B cell (primary cell): ENCODE measurements at regions not wholly inside any gene's neighbourhood (a gene's known extent, or its start where the extent isn't known, plus 50 kb on each side); places are given as distances from the start of the nearest gene placed in this dataset.

Experiments
- ATAC-seq: fragments of 200-7000 bp; cut with Tn5 transposase; one replicate; pipeline ENCODE4 v1.10.0; 2021; ENCODE audit warnings: low read depth, mild to moderate bottlenecking, moderate number of reproducible peaks, moderate library complexity
- CTCF ChIA-PET: fragments of 350-600 bp; sonication (Branson Sonifier 250); formaldehyde crosslinking; loops from one replicate; lab custom pipeline; 2021; ENCODE audit warnings: antibody characterized with exemption, inconsistent platforms; lab: Charles Lee
- POLR2A ChIA-PET: fragments of 350-600 bp; sonication (Branson Sonifier 250); formaldehyde crosslinking; loops from one replicate; lab custom pipeline; 2021; ENCODE audit warnings: antibody characterized with exemption; lab: Charles Lee
- DNase-seq: peaks from one replicate; pipeline ENCODE4 v3.0.0; 2013
- H2AFZ ChIP-seq: 2 replicates; pipeline ENCODE4 v1.6.1; 2012; ENCODE audit warnings: mild to moderate bottlenecking, low read depth, low read length; ENCODE audit not compliant: insufficient read depth, poor library complexity, severe bottlenecking
- H3K27ac ChIP-seq, 2 donors: 1 replicate in 1 of 2; 2 replicates in 1 of 2; pipeline ENCODE4 v1.5.1; 2012 to 2013; ENCODE audit warnings: low read length in 2 of 2, mild to moderate bottlenecking in 2 of 2, moderate library complexity in 1 of 2
- H3K27me3 ChIP-seq, 4 experiments: fragments of 200-600 bp in 1 of 4; sonication (generic) in 1 of 4; replicated peaks in 1 of 4; 1 replicate in 2 of 4; 2 replicates in 2 of 4; pipeline versions ENCODE4 v1.6.1 to v1.7.0; 2013 to 2016; ENCODE audit warnings: low read length in 3 of 4, mild to moderate bottlenecking in 2 of 4, mixed read lengths in 1 of 4, moderate library complexity in 1 of 4; ENCODE audit not compliant: insufficient read depth in 4 of 4, control insufficient read depth in 3 of 4; ENCODE audit errors: control extremely low read depth in 1 of 4
- H3K36me3 ChIP-seq, 2 experiments: replicated peaks in 1 of 2; 1 replicate in 1 of 2; 2 replicates in 1 of 2; pipeline versions ENCODE4 v1.6.1 to v1.7.1; 2013; ENCODE audit warnings: low read length in 1 of 2; ENCODE audit not compliant: insufficient read depth in 2 of 2, control insufficient read depth in 1 of 2; ENCODE audit errors: control extremely low read depth in 1 of 2, extremely low read depth in 1 of 2
- H3K4me1 ChIP-seq, 2 donors: fragments of 200-600 bp in 1 of 2; sonication (generic) in 1 of 2; 1 replicate in 1 of 2; 2 replicates in 1 of 2; pipeline versions ENCODE4 v1.5.1 to v1.6.1; 2013 to 2017; ENCODE audit warnings: low read length in 2 of 2; ENCODE audit not compliant: control insufficient read depth in 2 of 2, insufficient read depth in 2 of 2
- H3K4me2 ChIP-seq: replicated peaks from 2 replicates; pipeline ENCODE3; 2012; ENCODE audit warnings: mild to moderate bottlenecking, low read depth, low read length; ENCODE audit not compliant: poor library complexity, severe bottlenecking
- H3K4me3 ChIP-seq, 5 experiments: fragments of 200-600 bp in 1 of 5; sonication (generic) in 1 of 5; 1 replicate in 3 of 5; 2 replicates in 2 of 5; pipeline versions ENCODE4 v1.5.1 to v1.7.0; 2011 to 2016; ENCODE audit warnings: low read length in 4 of 5, mild to moderate bottlenecking in 4 of 5, low read depth in 2 of 5, control low read depth in 1 of 5, moderate library complexity in 1 of 5; ENCODE audit not compliant: insufficient read depth in 1 of 5; ENCODE audit errors: control extremely low read depth in 1 of 5, extremely low read depth in 1 of 5
- H3K79me2 ChIP-seq: fragments of 200-600 bp; sonication (generic); one replicate; pipeline ENCODE4 v1.6.0; 2016; ENCODE audit warnings: low read length; ENCODE audit not compliant: control insufficient read depth, insufficient read depth
- H3K9ac ChIP-seq: fragments of 200-600 bp; sonication (generic); 2 replicates; pipeline ENCODE4 v1.6.1; 2017; ENCODE audit warnings: mild to moderate bottlenecking, low read length, moderate library complexity
- H3K9me3 ChIP-seq, 3 donors: one replicate each; pipeline versions ENCODE4 v1.6.1 to v1.7.1; 2013; ENCODE audit warnings: low read length in 2 of 3; ENCODE audit not compliant: control insufficient read depth in 2 of 3, insufficient read depth in 1 of 3; ENCODE audit errors: control extremely low read depth in 1 of 3
- H4K20me1 ChIP-seq: 2 replicates; pipeline ENCODE4 v1.6.0; 2012; ENCODE audit warnings: mild to moderate bottlenecking, low read length; ENCODE audit not compliant: insufficient read depth, control insufficient read depth, poor library complexity, severe bottlenecking
- H3K27ac Mint-ChIP-seq: one replicate; pipeline ENCODE4 v1.8.0; 2021; ENCODE audit warnings: mixed read lengths
- H3K27me3 Mint-ChIP-seq: one replicate; pipeline ENCODE4 v1.8.0; 2021; ENCODE audit warnings: mixed read lengths
- H3K4me1 Mint-ChIP-seq: one replicate; pipeline ENCODE4 v1.8.0; 2021; ENCODE audit warnings: mixed read lengths
- H3K4me3 Mint-ChIP-seq: one replicate; pipeline ENCODE4 v1.8.0; 2021; ENCODE audit warnings: mixed read lengths
- H3K9me3 Mint-ChIP-seq: one replicate; pipeline ENCODE4 v1.8.0; 2022; ENCODE audit warnings: mixed read lengths; ENCODE audit not compliant: insufficient read depth
- EZH2 ChIP-seq: IDR thresholded peaks from 2 replicates; pipeline ENCODE4 v1.6.1; 2012; ENCODE audit warnings: borderline replicate concordance, low read depth, mild to moderate bottlenecking, moderate library complexity, low read length; ENCODE audit not compliant: insufficient read depth, poor library complexity, severe bottlenecking
- WGBS: methylation state at CpG from one replicate; pipeline ENCODE4 v1.1.5; 2013; ENCODE audit warnings: missing lambda C conversion rate; ENCODE audit not compliant: insufficient coverage; 5-methylcytosine and 5-hydroxymethylcytosine counted together
- intact Hi-C: fragments of 100-400 bp; cut with micrococcal nuclease; formaldehyde crosslinking; loops from one replicate; pipeline ENCODE4 v1.10.0; 2022
- TF ChIP-seq, protein P1 (sequence below): fragments of 200-600 bp; IDR thresholded peaks from one replicate; pipeline ENCODE4 v1.8.0; 2022; ENCODE audit warnings: antibody characterized with exemption, mild to moderate bottlenecking

GRCh38 chr4:102168580-102168979 is 176.7 kb downstream of the SLC39A8 start:
- Histone ChIP-seq H3K9ac (no peak overlapping the region), H3K9me3 (peaks cover 0 to 4% (median 0%) of the 10 kb centered on the region in 3 donors), H3K36me3 (no peaks in the 10 kb centered on the region), H3K27me3 (no peaks in the 10 kb centered on the region), H3K4me1 (no peaks in the 10 kb centered on the region), H4K20me1 (no peaks in the 10 kb centered on the region), H3K4me3 (no peak overlapping the region), H2AFZ (no peak overlapping the region), H3K79me2 (no peaks in the 10 kb centered on the region), H3K27ac (no peak overlapping the region), H3K4me2 (no peak overlapping the region)
- no peak for DNase-seq
- Mint-ChIP-seq H3K4me1 (no peaks in the 10 kb centered on the region), H3K4me3 (no peak overlapping the region), H3K9me3 (no peaks in the 10 kb centered on the region), H3K27me3 (no peaks in the 10 kb centered on the region), H3K27ac (no peak overlapping the region)
- POLR2A ChIA-PET = no interaction called here
- WGBS = 67% methylated on average over 1 of the region's 4 CpGs
- CTCF ChIA-PET = no interaction called here
- intact Hi-C loops = no loop called here
- TF ChIP-seq EZH2 = no peak
- TF ChIP-seq, protein P1, sequence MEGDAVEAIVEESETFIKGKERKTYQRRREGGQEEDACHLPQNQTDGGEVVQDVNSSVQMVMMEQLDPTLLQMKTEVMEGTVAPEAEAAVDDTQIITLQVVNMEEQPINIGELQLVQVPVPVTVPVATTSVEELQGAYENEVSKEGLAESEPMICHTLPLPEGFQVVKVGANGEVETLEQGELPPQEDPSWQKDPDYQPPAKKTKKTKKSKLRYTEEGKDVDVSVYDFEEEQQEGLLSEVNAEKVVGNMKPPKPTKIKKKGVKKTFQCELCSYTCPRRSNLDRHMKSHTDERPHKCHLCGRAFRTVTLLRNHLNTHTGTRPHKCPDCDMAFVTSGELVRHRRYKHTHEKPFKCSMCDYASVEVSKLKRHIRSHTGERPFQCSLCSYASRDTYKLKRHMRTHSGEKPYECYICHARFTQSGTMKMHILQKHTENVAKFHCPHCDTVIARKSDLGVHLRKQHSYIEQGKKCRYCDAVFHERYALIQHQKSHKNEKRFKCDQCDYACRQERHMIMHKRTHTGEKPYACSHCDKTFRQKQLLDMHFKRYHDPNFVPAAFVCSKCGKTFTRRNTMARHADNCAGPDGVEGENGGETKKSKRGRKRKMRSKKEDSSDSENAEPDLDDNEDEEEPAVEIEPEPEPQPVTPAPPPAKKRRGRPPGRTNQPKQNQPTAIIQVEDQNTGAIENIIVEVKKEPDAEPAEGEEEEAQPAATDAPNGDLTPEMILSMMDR = no peak
- ATAC-seq = no peak

DNA sequence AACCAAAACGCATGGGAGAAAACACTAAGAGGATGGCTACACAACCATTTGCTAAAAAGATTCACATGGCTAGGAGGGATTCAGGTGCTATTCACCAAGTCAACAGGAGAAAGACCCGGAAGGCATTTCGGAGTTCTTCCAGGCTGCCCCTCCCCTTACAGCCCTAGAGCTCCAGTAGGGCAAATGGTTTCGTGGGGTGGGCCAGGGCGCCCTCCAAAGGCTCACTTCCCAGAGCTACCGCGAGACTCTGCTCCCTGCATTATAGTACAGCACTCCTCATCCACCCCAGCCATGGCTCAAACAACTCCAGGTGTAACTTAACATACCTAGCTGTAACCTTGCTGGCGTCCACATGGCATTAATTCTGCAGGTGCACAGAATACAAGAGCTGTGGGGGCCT is 179.7 kb downstream of the SLC39A8 start:
- peaks cover 0 to 4% (median 0%) of the 10 kb centered on the region in 3 donors for H3K9me3 ChIP-seq
- CTCF ChIA-PET = no interaction called here

More for the DNA sequence above, 179.7 kb downstream of the SLC39A8 start:
- Histone ChIP-seq H3K9ac (no peak overlapping the region), H3K4me2 (no peak overlapping the region), H3K4me1 (no peaks in the 10 kb centered on the region), H3K36me3 (no peaks in the 10 kb centered on the region), H3K79me2 (no peaks in the 10 kb centered on the region), H3K27me3 (no peaks in the 10 kb centered on the region), H3K27ac (no peak overlapping the region), H3K4me3 (no peak overlapping the region), H4K20me1 (no peaks in the 10 kb centered on the region), H2AFZ (no peak overlapping the region)
- Mint-ChIP-seq H3K4me3 (no peak overlapping the region), H3K27me3 (no peaks in the 10 kb centered on the region), H3K9me3 (no peaks in the 10 kb centered on the region), H3K4me1 (no peaks in the 10 kb centered on the region), H3K27ac (no peak overlapping the region)
- no peak for DNase-seq
- intact Hi-C loops = no loop called here
- TF ChIP-seq, protein P1 = no peak
- TF ChIP-seq EZH2 = no peak
- POLR2A ChIA-PET = no interaction called here
- ATAC-seq = no peak
- 98% methylated on average over 8 of the region's 8 CpGs for WGBS
